ENCODE measurements at regions not wholly inside any gene's neighbourhood (a gene's known extent, or its start where the extent isn't known, plus 50 kb on each side); places are given as distances from the start of the nearest gene placed in this dataset.

GRCh38 chr9:117549444-117549843, 134.6 kb upstream of the ASTN2 start:
- TF ChIP-seq CTCF (IDR thresholded peaks at IDR 0.05; ENCODE audit: control insufficient read depth, extremely low read depth, insufficient read depth) = no peak
- no peak for DNase-seq (ENCODE audit: low read depth)
- H3K4me3 ChIP-seq (ENCODE audit: low read depth, low read length) = no peak overlapping the region

GRCh38 chr9:117548556-117548955, 133.7 kb upstream of the ASTN2 start:
- no peak overlapping the region for H3K4me3 ChIP-seq (ENCODE audit: low read depth, low read length)
- no peak for DNase-seq (ENCODE audit: low read depth)
- TF ChIP-seq CTCF (IDR thresholded peaks at IDR 0.05; ENCODE audit: control insufficient read depth, extremely low read depth, insufficient read depth) = no peak

- no peak overlapping the region for H3K4me3 ChIP-seq (ENCODE audit: low read depth, low read length)
- DNase-seq (ENCODE audit: low read depth) = no peak
- no peak for TF ChIP-seq CTCF (IDR thresholded peaks at IDR 0.05; ENCODE audit: control insufficient read depth, extremely low read depth, insufficient read depth)
Measured at GRCh38 chr9:117547904-117548303, 133.0 kb upstream of the ASTN2 start.

GRCh38 chr9:117546894-117547678, 132.2 kb upstream of the ASTN2 start:
- no peak overlapping the region for H3K4me3 ChIP-seq (ENCODE audit: low read depth, low read length)
- no peak for DNase-seq (ENCODE audit: low read depth)
- no peak for TF ChIP-seq CTCF (IDR thresholded peaks at IDR 0.05; ENCODE audit: control insufficient read depth, extremely low read depth, insufficient read depth)

- DNase-seq (ENCODE audit: low read depth) = no peak
- H3K4me3 ChIP-seq (ENCODE audit: low read depth, low read length) = no peak overlapping the region
- 0 out of 2 replicates have a peak, but pooled peaks have one; percentile 18 for TF ChIP-seq CTCF (IDR thresholded peaks at IDR 0.05; ENCODE audit: control insufficient read depth, extremely low read depth, insufficient read depth)
Measured at GRCh38 chr9:117545846-117546245, 131.0 kb upstream of the ASTN2 start.

- no peak for TF ChIP-seq CTCF (IDR thresholded peaks at IDR 0.05; ENCODE audit: control insufficient read depth, extremely low read depth, insufficient read depth)
- H3K4me3 ChIP-seq (ENCODE audit: low read depth, low read length) = no peak overlapping the region
- DNase-seq (ENCODE audit: low read depth) = no peak
Measured at GRCh38 chr9:117543089-117543488, 128.2 kb upstream of the ASTN2 start.

- no peak for DNase-seq (ENCODE audit: low read depth)
- no peak for TF ChIP-seq CTCF (IDR thresholded peaks at IDR 0.05; ENCODE audit: control insufficient read depth, extremely low read depth, insufficient read depth)
- no peak overlapping the region for H3K4me3 ChIP-seq (ENCODE audit: low read depth, low read length)
Measured at GRCh38 chr9:117542021-117542420, 127.2 kb upstream of the ASTN2 start.

All from LNCaP clone FGC (cell line).